HL-60 (cell line): ENCODE measurements at regions not wholly inside any gene's neighbourhood (a gene's known extent, or its start where the extent isn't known, plus 50 kb on each side); places are given as distances from the start of the nearest gene placed in this dataset.

Experiments
- DNase-seq, 2 experiments: peaks; one replicate each; pipeline ENCODE4 v3.0.0-alpha.2; 2010 to 2020; ENCODE audit warnings: low read depth in 1 of 2, low spot score in 1 of 2
- H3K27ac ChIP-seq: fragments of 250-450 bp; sonication (Bioruptor Pico); replicated peaks from 2 replicates; pipeline ENCODE4 v1.5.1; 2020; ENCODE audit warnings: mild to moderate bottlenecking, moderate library complexity
- H3K27me3 ChIP-seq: fragments of 250-450 bp; sonication (Bioruptor Pico); 2 replicates; pipeline ENCODE4 v1.5.1; 2021; ENCODE audit warnings: mild to moderate bottlenecking, moderate library complexity; ENCODE audit not compliant: insufficient read depth, poor library complexity, severe bottlenecking
- H3K4me3 ChIP-seq: replicated peaks from 2 replicates; pipeline ENCODE4 v1.5.1; 2011; ENCODE audit warnings: mild to moderate bottlenecking, control low read depth, low read length; ENCODE audit not compliant: insufficient read depth
- CTCF ChIP-seq: IDR thresholded peaks from one replicate; pipeline ENCODE4 v1.5.1; 2011; ENCODE audit warnings: low read length, control low read depth, inconsistent platforms; ENCODE audit not compliant: insufficient read depth
- GABPA ChIP-seq: IDR thresholded peaks from 2 replicates; pipeline ENCODE4 v1.6.1; 2012; ENCODE audit warnings: low read depth
- POLR2AphosphoS5 ChIP-seq: IDR thresholded peaks from 2 replicates; pipeline ENCODE4 v1.6.1; 2012; ENCODE audit warnings: low read depth
- REST ChIP-seq: IDR thresholded peaks from 2 replicates; pipeline ENCODE4 v1.6.1; 2012; ENCODE audit warnings: low read depth; ENCODE audit not compliant: insufficient replicate concordance
- SPI1 ChIP-seq: IDR thresholded peaks from 2 replicates; pipeline ENCODE4 v1.6.1; 2012; ENCODE audit warnings: low read depth, mild to moderate bottlenecking, borderline replicate concordance

DNA sequence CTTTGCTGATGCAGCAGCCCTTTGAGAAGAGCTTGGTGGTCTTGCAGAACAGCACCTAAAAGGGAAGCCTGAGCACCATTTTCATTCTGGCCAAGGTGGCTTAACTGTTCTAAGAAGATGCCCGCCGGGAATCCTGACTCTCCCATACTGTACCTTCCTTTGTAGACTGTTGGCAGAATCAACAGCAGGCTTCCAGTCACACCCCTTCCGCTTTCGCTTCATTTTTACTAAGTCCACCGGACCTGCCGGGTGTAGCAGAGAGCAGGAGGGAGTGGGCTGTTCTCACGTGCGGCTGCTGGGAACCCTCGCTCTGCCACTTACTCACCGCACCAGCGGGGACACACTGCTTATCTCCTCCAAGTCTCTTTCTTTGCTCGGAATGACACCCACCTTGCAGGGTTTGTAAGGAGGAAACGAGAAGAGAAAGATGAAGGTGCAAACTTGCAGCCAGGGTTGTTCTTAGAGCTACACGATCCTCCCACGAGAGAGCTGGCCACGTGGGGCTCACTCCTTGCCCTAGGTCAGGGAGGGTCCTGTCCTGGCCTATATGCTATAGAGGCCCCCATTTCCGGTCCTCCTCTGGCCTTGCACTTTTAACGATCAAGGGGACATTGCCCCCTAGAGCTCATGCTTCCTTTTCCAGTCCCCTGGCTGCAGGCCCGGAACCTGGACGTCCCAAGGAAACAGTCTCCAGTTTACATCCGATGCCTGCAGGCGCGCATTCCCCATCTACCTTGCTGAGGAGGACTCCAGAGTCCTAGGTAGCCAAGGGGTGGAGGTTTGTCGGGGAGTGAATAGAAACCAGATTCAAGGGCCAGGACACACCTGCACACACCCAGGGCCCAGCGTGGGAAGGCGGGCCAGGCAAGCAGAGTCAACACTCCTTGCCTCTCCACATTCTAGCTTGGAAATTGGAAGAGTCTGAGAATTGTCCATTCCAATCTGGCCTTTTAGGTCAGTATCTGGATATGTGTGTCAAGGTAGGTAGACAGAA lies 453.6 kb downstream of the IRS2 start:
- no peak overlapping the region for H3K27ac ChIP-seq
- no peak for DNase-seq
- TF ChIP-seq REST (no peak), GABPA (no peak), SPI1 (no peak), CTCF (no peak), POLR2AphosphoS5 (no peak)
- no peak overlapping the region for H3K4me3 ChIP-seq
- no peaks in the 10 kb centered on the region for H3K27me3 ChIP-seq

DNA sequence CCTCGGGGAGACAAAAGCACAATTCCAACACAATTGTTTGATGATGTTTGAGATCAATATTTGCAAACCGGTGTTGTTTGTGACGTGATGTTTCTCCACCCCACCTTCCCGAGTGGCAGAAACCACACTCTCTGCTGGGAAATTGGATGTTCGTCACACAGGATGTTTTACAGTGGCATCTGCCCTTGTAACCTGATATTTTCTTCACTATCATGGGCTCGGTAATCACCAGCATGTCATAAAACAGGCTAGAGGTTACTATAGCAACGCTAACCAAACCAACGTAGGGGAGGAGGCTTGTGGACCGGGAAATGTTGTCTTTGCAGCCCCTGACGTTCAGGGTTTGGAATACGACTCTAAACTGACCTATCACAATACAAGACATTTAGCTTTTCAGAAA lies 454.5 kb downstream of the IRS2 start:
- Histone ChIP-seq H3K27ac (no peak overlapping the region), H3K27me3 (no peaks in the 10 kb centered on the region), H3K4me3 (no peak overlapping the region)
- no peak for DNase-seq
- TF ChIP-seq CTCF: no peak
- no peak for TF ChIP-seq REST
- TF ChIP-seq POLR2AphosphoS5: no peak

- H3K27ac ChIP-seq: no peak overlapping the region
- no peak overlapping the region for H3K4me3 ChIP-seq
- TF ChIP-seq REST (no peak), GABPA (no peak), SPI1 (no peak), CTCF (no peak), POLR2AphosphoS5 (no peak)
- no peak for DNase-seq
- no peaks in the 10 kb centered on the region for H3K27me3 ChIP-seq
Measured at GRCh38 chr13:109331011-109331433, 455.4 kb downstream of the IRS2 start.
